NCI-H345 treated with DMSO at 0.1 percent for 48 hours (cell line): ENCODE measurements at regions not wholly inside any gene's neighbourhood (a gene's known extent, or its start where the extent isn't known, plus 50 kb on each side); places are given as distances from the start of the nearest gene placed in this dataset.
"Not testable (repeated sequence)": the region's sequence is repeated elsewhere in the genome, so short reads cannot be mapped to it uniquely, and the experiment has no call there.

Experiments
- DNase-seq: peaks from one replicate; lab custom pipeline; 2025; ENCODE audit not compliant: unreplicated experiment; lab: John Stamatoyannopoulos, UW

GRCh38 chr12:71300772-71301675, 138.6 kb upstream of the LGR5 start:
- DNase-seq = no peak

GRCh38 chr12:71299541-71300376, 139.8 kb upstream of the LGR5 start:
- DNase-seq = no peak

- DNase-seq = no peak
Measured at GRCh38 chr12:71297930-71298329, 140.1 kb upstream of the TSPAN8 start.

GRCh38 chr12:71295953-71296352, 138.2 kb upstream of the TSPAN8 start:
- no peak for DNase-seq

- DNase-seq = no peak
Measured at GRCh38 chr12:71291746-71292145, 133.9 kb upstream of the TSPAN8 start.

GRCh38 chr12:71283883-71284282, 126.1 kb upstream of the TSPAN8 start:
- no peak for DNase-seq

- DNase-seq = no peak
Measured at GRCh38 chr12:71282925-71283324, 125.1 kb upstream of the TSPAN8 start.

GRCh38 chr12:71282020-71282419, 124.2 kb upstream of the TSPAN8 start:
- DNase-seq = no peak

GRCh38 chr12:71281425-71281824, 123.6 kb upstream of the TSPAN8 start:
- DNase-seq = no peak

GRCh38 chr12:71277866-71278265, 120.1 kb upstream of the TSPAN8 start:
- no peak for DNase-seq

- no peak for DNase-seq
Measured at GRCh38 chr12:71276541-71276940, 118.7 kb upstream of the TSPAN8 start.

- DNase-seq = not testable (repeated sequence)
Measured at GRCh38 chr12:71270794-71271193, 113.0 kb upstream of the TSPAN8 start.

- no peak for DNase-seq
Measured at GRCh38 chr12:71270057-71270456, 112.3 kb upstream of the TSPAN8 start.

- DNase-seq = no peak
Measured at GRCh38 chr12:71269281-71269598, 111.4 kb upstream of the TSPAN8 start.

- DNase-seq = no peak
Measured at GRCh38 chr12:71268598-71269280, 110.9 kb upstream of the TSPAN8 start.

GRCh38 chr12:71266606-71267005, 108.8 kb upstream of the TSPAN8 start:
- DNase-seq = no peak

GRCh38 chr12:71265731-71266130, 107.9 kb upstream of the TSPAN8 start:
- not testable (repeated sequence) for DNase-seq

GRCh38 chr12:71262466-71262865, 104.7 kb upstream of the TSPAN8 start:
- DNase-seq = no peak

GRCh38 chr12:71252473-71252872, 94.7 kb upstream of the TSPAN8 start:
- no peak for DNase-seq

- no peak for DNase-seq
Measured at GRCh38 chr12:71250166-71250565, 92.4 kb upstream of the TSPAN8 start.

GRCh38 chr12:71243370-71243769, 85.6 kb upstream of the TSPAN8 start:
- DNase-seq = no peak

GRCh38 chr12:71242511-71242910, 84.7 kb upstream of the TSPAN8 start:
- no peak for DNase-seq
